Trophoblast cell (in vitro differentiated cells and primary cell): ENCODE measurements at regions not wholly inside any gene's neighbourhood (a gene's known extent, or its start where the extent isn't known, plus 50 kb on each side); places are given as distances from the start of the nearest gene placed in this dataset.

Experiments used
- DNase-seq, 2 donors: peaks; one replicate each; pipeline ENCODE4 v3.0.0-alpha.2; 2016
- H2AFZ ChIP-seq: 2 replicates; pipeline ENCODE4 v1.6.1; 2013; ENCODE audit warnings: low read length, moderate library complexity, mild to moderate bottlenecking; ENCODE audit not compliant: insufficient read depth, poor library complexity
- H2AK5ac ChIP-seq: 2 replicates; pipeline ENCODE4 v1.6.1; 2013; ENCODE audit warnings: mild to moderate bottlenecking, low read length
- H2BK120ac ChIP-seq: 2 replicates; pipeline ENCODE4 v1.6.1; 2013; ENCODE audit warnings: low read length, mild to moderate bottlenecking, moderate library complexity; ENCODE audit not compliant: insufficient read depth, poor library complexity
- H2BK12ac ChIP-seq: 2 replicates; pipeline ENCODE4 v1.6.1; 2013; ENCODE audit warnings: mild to moderate bottlenecking, low read length, moderate library complexity
- H2BK5ac ChIP-seq: 2 replicates; pipeline ENCODE4 v1.6.1; 2013; ENCODE audit warnings: low read length, low read depth, moderate library complexity, mild to moderate bottlenecking; ENCODE audit not compliant: poor library complexity
- H3K14ac ChIP-seq: 2 replicates; pipeline ENCODE4 v1.6.1; 2013; ENCODE audit warnings: mild to moderate bottlenecking, low read length
- H3K18ac ChIP-seq: 2 replicates; pipeline ENCODE4 v1.6.1; 2013; ENCODE audit warnings: mild to moderate bottlenecking, low read length
- H3K23ac ChIP-seq: 2 replicates; pipeline ENCODE4 v1.6.1; 2013; ENCODE audit warnings: low read length
- H3K27ac ChIP-seq: 2 replicates; pipeline ENCODE4 v1.5.1; 2013; ENCODE audit warnings: low read depth, mild to moderate bottlenecking, inconsistent platforms, low read length, moderate library complexity
- H3K27me3 ChIP-seq: 2 replicates; pipeline ENCODE4 v1.6.1; 2013; ENCODE audit warnings: inconsistent platforms, mild to moderate bottlenecking, low read length, moderate library complexity; ENCODE audit not compliant: insufficient read depth
- H3K36me3 ChIP-seq, 2 experiments: 1 replicate in 1 of 2; 2 replicates in 1 of 2; pipeline ENCODE4 v1.6.1; 2013; ENCODE audit warnings: low read length in 2 of 2, mild to moderate bottlenecking in 2 of 2, moderate library complexity in 1 of 2; ENCODE audit not compliant: insufficient read depth in 2 of 2, control insufficient read depth in 1 of 2
- H3K4ac ChIP-seq: 2 replicates; pipeline ENCODE4 v1.6.1; 2013; ENCODE audit warnings: low read depth, mild to moderate bottlenecking, low read length, moderate library complexity
- H3K4me1 ChIP-seq, 2 experiments: 1 replicate in 1 of 2; 2 replicates in 1 of 2; pipeline ENCODE4 v1.6.1; 2013; ENCODE audit warnings: low read length in 2 of 2, mild to moderate bottlenecking in 2 of 2, moderate library complexity in 1 of 2; ENCODE audit not compliant: insufficient read depth in 2 of 2, control insufficient read depth in 1 of 2
- H3K4me2 ChIP-seq: 2 replicates; pipeline ENCODE4 v1.6.1; 2013; ENCODE audit warnings: inconsistent platforms, mild to moderate bottlenecking, low read length, moderate library complexity
- H3K4me3 ChIP-seq: 2 replicates; pipeline ENCODE4 v1.5.1; 2013; ENCODE audit warnings: mild to moderate bottlenecking, low read depth, low read length, inconsistent platforms
- H3K79me1 ChIP-seq: one replicate; pipeline ENCODE4 v1.6.1; 2013; ENCODE audit warnings: low read length
- H3K79me2 ChIP-seq: 2 replicates; pipeline ENCODE4 v1.6.1; 2013; ENCODE audit warnings: low read length, mild to moderate bottlenecking; ENCODE audit not compliant: control insufficient read depth, insufficient read depth, poor library complexity
- H3K9ac ChIP-seq: 2 replicates; pipeline ENCODE4 v1.6.1; 2013; ENCODE audit warnings: mild to moderate bottlenecking, low read length
- H3K9me3 ChIP-seq: 2 replicates; pipeline ENCODE4 v1.6.1; 2013; ENCODE audit warnings: low read depth, mild to moderate bottlenecking, control low read depth, inconsistent platforms, low read length; ENCODE audit not compliant: insufficient read depth
- H4K12ac ChIP-seq: 2 replicates; pipeline ENCODE4 v1.6.1; 2013; ENCODE audit warnings: low read depth, mild to moderate bottlenecking, low read length, moderate library complexity
- H4K8ac ChIP-seq: 2 replicates; pipeline ENCODE4 v1.6.1; 2013; ENCODE audit warnings: low read depth, mild to moderate bottlenecking, low read length, moderate library complexity
- H4K91ac ChIP-seq: one replicate; pipeline ENCODE4 v1.6.1; 2013; ENCODE audit warnings: low read depth, mild to moderate bottlenecking, low read length, moderate library complexity
- WGBS: extraction: QIAGEN DNeasy Blood & Tissue Kit; methylation state at CpG from one replicate; pipeline ENCODE4 v1.1.7; 2013; ENCODE audit warnings: missing lambda C conversion rate; ENCODE audit not compliant: insufficient read length, insufficient coverage; ENCODE audit errors: extremely low coverage; 5-methylcytosine and 5-hydroxymethylcytosine counted together

DNA sequence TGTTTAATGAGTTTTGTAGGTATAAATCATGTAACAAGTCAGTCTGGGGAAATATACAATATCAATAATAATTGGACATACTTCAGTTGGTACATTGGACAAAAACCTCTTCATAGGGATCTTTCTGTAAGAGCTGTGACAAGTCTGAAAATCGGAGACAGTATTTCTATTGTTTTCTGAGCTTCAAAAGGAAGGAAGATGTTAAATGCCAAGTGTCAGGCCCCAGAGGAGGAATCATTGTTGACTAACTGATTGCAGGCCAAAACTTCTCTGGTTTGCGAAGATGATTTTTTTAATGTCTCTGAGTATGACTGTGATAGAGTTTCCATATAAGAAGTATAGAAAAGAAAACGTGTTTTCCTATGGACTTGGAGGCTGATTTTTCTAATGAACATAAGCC lies 316.4 kb downstream of the RNF144B start:
- H3K79me1 ChIP-seq: no peaks in the 10 kb centered on the region
- no peaks in the 10 kb centered on the region for H3K36me3 ChIP-seq
- no peak overlapping the region for H4K91ac ChIP-seq
- no peak overlapping the region for H3K4me3 ChIP-seq
- H2AK5ac ChIP-seq: no peak overlapping the region
- H3K27ac ChIP-seq: no peak overlapping the region
- H3K18ac ChIP-seq: no peak overlapping the region
- H4K8ac ChIP-seq: no peak overlapping the region
- no peak overlapping the region for H2BK120ac ChIP-seq
- DNase-seq: no peak
- no peak overlapping the region for H2BK5ac ChIP-seq
- H2BK12ac ChIP-seq: no peak overlapping the region
- H4K12ac ChIP-seq: no peak overlapping the region
- WGBS: no CpG with 5 or more reads among the region's 3 CpGs
- no peak overlapping the region for H3K9ac ChIP-seq
- H2AFZ ChIP-seq: no peak overlapping the region
- no peak overlapping the region for H3K14ac ChIP-seq
- H3K4ac ChIP-seq: no peak overlapping the region
- no peaks in the 10 kb centered on the region for H3K4me1 ChIP-seq
- H3K9me3 ChIP-seq: no peaks in the 10 kb centered on the region
- no peak overlapping the region for H3K23ac ChIP-seq
- H3K79me2 ChIP-seq: no peaks in the 10 kb centered on the region
- no peaks in the 10 kb centered on the region for H3K27me3 ChIP-seq
- no peak overlapping the region for H3K4me2 ChIP-seq

DNA sequence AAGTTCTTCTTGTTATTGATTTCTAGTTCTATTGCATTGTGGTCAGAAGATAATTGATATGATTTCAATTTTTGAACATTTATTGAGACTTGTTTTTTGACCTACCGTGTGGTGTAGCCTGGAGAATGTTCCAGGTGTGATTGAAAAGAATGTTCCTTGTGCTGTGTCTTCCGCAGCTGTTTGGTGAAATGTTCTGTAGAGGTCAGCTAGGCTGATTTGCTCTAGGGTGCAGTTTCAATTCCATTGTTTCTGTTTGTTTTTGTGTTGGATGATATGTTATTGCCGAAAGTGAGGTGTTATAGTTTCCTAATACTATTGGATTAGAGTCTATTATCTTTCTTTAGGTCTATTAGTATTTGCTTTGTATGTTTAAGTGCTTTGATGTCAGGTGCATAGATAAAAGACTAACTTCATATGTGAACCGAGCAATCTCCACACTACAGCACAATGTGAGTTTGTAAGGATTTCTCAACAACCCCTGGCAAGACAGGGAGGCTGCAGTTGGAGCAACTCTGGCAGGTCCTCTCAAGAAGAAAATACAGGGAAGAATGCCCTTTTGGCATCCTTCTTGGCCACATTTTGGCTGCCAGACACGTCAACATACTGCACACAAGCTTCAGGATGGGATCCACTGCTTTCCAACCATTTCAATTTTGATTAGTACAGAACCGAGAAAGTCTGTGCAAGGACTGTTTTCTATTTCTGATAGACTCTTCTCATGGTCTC lies 320.7 kb downstream of the RNF144B start:
- Histone ChIP-seq H3K27me3 (no peaks in the 10 kb centered on the region), H4K91ac (no peak overlapping the region), H2BK12ac (no peak overlapping the region), H3K9me3 (no peaks in the 10 kb centered on the region), H3K4me1 (no peaks in the 10 kb centered on the region), H2BK5ac (no peak overlapping the region), H3K23ac (no peak overlapping the region), H3K14ac (no peak overlapping the region), H3K4me3 (no peak overlapping the region), H4K8ac (no peak overlapping the region), H2AFZ (no peak overlapping the region), H4K12ac (no peak overlapping the region), H2BK120ac (no peak overlapping the region), H3K4ac (no peak overlapping the region), H3K36me3 (no peaks in the 10 kb centered on the region), H3K27ac (no peak overlapping the region), H3K18ac (no peak overlapping the region), H3K9ac (no peak overlapping the region), H3K4me2 (no peak overlapping the region), H2AK5ac (no peak overlapping the region), H3K79me2 (no peaks in the 10 kb centered on the region), H3K79me1 (no peaks in the 10 kb centered on the region)
- WGBS: no CpG with 5 or more reads among the region's 6 CpGs
- DNase-seq: no peak

DNA sequence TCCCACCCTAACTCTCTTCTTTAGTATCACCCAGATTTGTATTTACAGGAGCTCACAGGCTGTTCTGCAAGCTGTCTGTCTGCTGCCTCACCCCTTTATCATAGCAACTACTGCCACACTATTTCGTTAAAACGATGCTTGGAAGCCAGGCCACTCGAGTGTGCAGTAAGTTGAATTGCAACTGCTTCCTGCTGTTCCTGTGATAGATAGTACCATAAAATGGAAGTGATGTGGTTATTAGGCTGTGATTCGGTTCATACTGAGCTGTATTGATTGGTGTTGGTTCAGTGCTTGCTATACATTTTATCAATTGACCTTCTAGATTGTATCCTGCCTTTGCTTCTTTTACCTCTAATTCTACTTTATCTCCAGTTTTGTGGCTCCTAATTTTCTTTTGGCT lies 325.4 kb downstream of the RNF144B start:
- no peak overlapping the region for H4K91ac ChIP-seq
- H3K36me3 ChIP-seq: no peaks in the 10 kb centered on the region
- no CpG with 5 or more reads among the region's 4 CpGs for WGBS
- H4K8ac ChIP-seq: no peak overlapping the region
- H2AK5ac ChIP-seq: no peak overlapping the region
- H3K4me3 ChIP-seq: no peak overlapping the region
- H3K4ac ChIP-seq: no peak overlapping the region
- H2BK120ac ChIP-seq: no peak overlapping the region
- H2AFZ ChIP-seq: no peak overlapping the region
- no peak overlapping the region for H3K4me2 ChIP-seq
- no peak for DNase-seq
- H3K14ac ChIP-seq: no peak overlapping the region
- H3K4me1 ChIP-seq: no peaks in the 10 kb centered on the region
- no peak overlapping the region for H3K18ac ChIP-seq
- H3K9me3 ChIP-seq: no peaks in the 10 kb centered on the region
- H3K23ac ChIP-seq: no peak overlapping the region
- no peaks in the 10 kb centered on the region for H3K79me2 ChIP-seq
- H4K12ac ChIP-seq: no peak overlapping the region
- no peaks in the 10 kb centered on the region for H3K27me3 ChIP-seq
- no peak overlapping the region for H3K9ac ChIP-seq
- H2BK5ac ChIP-seq: no peak overlapping the region
- no peaks in the 10 kb centered on the region for H3K79me1 ChIP-seq
- no peak overlapping the region for H2BK12ac ChIP-seq
- no peak overlapping the region for H3K27ac ChIP-seq

DNA sequence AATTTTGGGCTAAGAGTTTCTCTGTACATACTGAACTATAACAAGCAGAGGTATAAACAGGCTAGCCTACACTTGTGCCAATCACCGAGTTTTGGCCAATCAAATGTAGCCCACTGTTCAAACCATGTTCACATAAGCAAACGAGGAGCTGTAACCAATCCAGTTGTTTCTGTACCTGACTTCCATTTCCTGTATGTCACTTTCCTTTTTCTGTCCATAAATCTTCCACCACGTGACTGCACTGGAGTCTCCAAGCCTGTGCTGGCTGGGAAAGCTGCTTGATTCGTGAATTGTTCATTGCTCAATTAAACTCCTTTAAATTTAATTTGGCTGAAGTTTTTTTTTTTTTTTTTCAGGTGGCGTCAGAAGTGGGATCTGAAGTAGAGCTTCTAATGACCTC lies 332.9 kb downstream of the RNF144B start:
- Histone ChIP-seq H3K18ac (no peak overlapping the region), H3K36me3 (no peaks in the 10 kb centered on the region), H4K91ac (no peak overlapping the region), H3K4me1 (no peaks in the 10 kb centered on the region), H3K27ac (no peak overlapping the region), H3K4ac (no peak overlapping the region), H2BK120ac (no peak overlapping the region), H4K12ac (no peak overlapping the region), H3K9ac (no peak overlapping the region), H3K27me3 (no peaks in the 10 kb centered on the region), H4K8ac (no peak overlapping the region), H2AFZ (no peak overlapping the region), H3K9me3 (no peaks in the 10 kb centered on the region), H2BK12ac (no peak overlapping the region), H3K79me2 (no peaks in the 10 kb centered on the region), H3K14ac (no peak overlapping the region), H3K23ac (no peak overlapping the region), H3K4me3 (no peak overlapping the region), H3K4me2 (no peak overlapping the region), H3K79me1 (no peaks in the 10 kb centered on the region), H2AK5ac (no peak overlapping the region), H2BK5ac (no peak overlapping the region)
- DNase-seq: no peak
- WGBS: no CpG with 5 or more reads among the region's 5 CpGs
